ENCODE measurements at regions not wholly inside any gene's neighbourhood (a gene's known extent, or its start where the extent isn't known, plus 50 kb on each side); places are given as distances from the start of the nearest gene placed in this dataset.

DNA sequence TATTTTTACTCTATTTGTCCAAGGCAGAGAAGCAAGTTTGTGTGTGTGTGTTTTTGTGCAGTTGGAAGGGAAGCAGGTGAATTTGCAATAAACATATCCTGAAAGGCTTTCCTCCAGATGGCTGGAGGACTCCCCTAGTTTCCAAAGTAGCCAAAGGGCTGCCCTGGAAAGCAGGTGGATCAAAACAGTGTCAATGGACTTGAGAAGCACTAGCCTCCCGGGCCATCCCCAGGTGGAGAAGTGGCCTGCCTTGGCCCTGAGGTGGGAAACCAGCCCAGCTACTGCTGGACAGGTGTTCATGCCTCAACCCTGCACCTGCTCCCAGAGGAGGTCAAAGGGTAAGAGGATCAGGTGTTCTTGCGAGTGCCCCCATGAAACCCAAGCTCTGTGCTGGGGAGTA is 1046.9 kb downstream of the VRK1 start:
- TF ChIP-seq ZNF10 (tag by site-specific recombination; IDR thresholded peaks at IDR 0.05) (no peak), YY1 (tag by site-specific recombination; IDR thresholded peaks at IDR 0.05) (no peak), ZIC2 (tag by site-specific recombination; IDR thresholded peaks at IDR 0.05) (no peak), ZNF514 (tag by site-specific recombination; IDR thresholded peaks at IDR 0.05) (no peak), ZBTB17 (tag by site-specific recombination; IDR thresholded peaks at IDR 0.05) (no peak), ZNF155 (tag by site-specific recombination; IDR thresholded peaks at IDR 0.05) (no peak)
- TF ChIP-seq, protein P1, sequence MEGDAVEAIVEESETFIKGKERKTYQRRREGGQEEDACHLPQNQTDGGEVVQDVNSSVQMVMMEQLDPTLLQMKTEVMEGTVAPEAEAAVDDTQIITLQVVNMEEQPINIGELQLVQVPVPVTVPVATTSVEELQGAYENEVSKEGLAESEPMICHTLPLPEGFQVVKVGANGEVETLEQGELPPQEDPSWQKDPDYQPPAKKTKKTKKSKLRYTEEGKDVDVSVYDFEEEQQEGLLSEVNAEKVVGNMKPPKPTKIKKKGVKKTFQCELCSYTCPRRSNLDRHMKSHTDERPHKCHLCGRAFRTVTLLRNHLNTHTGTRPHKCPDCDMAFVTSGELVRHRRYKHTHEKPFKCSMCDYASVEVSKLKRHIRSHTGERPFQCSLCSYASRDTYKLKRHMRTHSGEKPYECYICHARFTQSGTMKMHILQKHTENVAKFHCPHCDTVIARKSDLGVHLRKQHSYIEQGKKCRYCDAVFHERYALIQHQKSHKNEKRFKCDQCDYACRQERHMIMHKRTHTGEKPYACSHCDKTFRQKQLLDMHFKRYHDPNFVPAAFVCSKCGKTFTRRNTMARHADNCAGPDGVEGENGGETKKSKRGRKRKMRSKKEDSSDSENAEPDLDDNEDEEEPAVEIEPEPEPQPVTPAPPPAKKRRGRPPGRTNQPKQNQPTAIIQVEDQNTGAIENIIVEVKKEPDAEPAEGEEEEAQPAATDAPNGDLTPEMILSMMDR (tag by site-specific recombination; IDR thresholded peaks at IDR 0.05): no peak
- TF ChIP-seq, protein P2, sequence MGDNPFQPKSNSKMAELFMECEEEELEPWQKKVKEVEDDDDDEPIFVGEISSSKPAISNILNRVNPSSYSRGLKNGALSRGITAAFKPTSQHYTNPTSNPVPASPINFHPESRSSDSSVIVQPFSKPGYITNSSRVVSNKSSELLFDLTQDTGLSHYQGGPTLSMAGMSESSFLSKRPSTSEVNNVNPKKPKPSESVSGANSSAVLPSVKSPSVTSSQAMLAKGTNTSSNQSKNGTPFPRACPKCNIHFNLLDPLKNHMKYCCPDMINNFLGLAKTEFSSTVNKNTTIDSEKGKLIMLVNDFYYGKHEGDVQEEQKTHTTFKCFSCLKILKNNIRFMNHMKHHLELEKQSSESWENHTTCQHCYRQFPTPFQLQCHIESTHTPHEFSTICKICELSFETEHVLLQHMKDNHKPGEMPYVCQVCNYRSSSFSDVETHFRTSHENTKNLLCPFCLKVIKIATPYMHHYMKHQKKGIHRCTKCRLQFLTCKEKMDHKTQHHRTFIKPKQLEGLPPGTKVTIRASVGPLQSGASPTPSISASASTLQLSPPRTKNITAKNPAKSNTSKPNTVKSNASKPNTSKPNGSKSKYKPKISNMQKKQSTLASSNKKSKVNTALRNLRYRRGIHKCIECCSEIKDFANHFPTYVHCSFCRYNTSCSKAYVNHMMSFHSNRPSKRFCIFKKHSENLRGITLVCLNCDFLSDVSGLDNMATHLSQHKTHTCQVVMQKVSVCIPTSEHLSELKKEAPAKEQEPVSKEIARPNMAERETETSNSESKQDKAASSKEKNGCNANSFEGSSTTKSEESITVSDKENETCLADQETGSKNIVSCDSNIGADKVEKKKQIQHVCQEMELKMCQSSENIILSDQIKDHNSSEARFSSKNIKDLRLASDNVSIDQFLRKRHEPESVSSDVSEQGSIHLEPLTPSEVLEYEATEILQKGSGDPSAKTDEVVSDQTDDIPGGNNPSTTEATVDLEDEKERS (tag by site-specific recombination; IDR thresholded peaks at IDR 0.05): no peak
- TF ChIP-seq, protein P3, sequence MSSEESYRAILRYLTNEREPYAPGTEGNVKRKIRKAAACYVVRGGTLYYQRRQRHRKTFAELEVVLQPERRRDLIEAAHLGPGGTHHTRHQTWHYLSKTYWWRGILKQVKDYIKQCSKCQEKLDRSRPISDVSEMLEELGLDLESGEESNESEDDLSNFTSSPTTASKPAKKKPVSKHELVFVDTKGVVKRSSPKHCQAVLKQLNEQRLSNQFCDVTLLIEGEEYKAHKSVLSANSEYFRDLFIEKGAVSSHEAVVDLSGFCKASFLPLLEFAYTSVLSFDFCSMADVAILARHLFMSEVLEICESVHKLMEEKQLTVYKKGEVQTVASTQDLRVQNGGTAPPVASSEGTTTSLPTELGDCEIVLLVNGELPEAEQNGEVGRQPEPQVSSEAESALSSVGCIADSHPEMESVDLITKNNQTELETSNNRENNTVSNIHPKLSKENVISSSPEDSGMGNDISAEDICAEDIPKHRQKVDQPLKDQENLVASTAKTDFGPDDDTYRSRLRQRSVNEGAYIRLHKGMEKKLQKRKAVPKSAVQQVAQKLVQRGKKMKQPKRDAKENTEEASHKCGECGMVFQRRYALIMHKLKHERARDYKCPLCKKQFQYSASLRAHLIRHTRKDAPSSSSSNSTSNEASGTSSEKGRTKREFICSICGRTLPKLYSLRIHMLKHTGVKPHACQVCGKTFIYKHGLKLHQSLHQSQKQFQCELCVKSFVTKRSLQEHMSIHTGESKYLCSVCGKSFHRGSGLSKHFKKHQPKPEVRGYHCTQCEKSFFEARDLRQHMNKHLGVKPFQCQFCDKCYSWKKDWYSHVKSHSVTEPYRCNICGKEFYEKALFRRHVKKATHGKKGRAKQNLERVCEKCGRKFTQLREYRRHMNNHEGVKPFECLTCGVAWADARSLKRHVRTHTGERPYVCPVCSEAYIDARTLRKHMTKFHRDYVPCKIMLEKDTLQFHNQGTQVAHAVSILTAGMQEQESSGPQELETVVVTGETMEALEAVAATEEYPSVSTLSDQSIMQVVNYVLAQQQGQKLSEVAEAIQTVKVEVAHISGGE (tag by site-specific recombination; conservative IDR thresholded peaks at IDR 0.05; ENCODE audit: low read depth): no peak
- TF ChIP-seq, protein P4, sequence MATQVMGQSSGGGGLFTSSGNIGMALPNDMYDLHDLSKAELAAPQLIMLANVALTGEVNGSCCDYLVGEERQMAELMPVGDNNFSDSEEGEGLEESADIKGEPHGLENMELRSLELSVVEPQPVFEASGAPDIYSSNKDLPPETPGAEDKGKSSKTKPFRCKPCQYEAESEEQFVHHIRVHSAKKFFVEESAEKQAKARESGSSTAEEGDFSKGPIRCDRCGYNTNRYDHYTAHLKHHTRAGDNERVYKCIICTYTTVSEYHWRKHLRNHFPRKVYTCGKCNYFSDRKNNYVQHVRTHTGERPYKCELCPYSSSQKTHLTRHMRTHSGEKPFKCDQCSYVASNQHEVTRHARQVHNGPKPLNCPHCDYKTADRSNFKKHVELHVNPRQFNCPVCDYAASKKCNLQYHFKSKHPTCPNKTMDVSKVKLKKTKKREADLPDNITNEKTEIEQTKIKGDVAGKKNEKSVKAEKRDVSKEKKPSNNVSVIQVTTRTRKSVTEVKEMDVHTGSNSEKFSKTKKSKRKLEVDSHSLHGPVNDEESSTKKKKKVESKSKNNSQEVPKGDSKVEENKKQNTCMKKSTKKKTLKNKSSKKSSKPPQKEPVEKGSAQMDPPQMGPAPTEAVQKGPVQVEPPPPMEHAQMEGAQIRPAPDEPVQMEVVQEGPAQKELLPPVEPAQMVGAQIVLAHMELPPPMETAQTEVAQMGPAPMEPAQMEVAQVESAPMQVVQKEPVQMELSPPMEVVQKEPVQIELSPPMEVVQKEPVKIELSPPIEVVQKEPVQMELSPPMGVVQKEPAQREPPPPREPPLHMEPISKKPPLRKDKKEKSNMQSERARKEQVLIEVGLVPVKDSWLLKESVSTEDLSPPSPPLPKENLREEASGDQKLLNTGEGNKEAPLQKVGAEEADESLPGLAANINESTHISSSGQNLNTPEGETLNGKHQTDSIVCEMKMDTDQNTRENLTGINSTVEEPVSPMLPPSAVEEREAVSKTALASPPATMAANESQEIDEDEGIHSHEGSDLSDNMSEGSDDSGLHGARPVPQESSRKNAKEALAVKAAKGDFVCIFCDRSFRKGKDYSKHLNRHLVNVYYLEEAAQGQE (tag by site-specific recombination; IDR thresholded peaks at IDR 0.05): no peak
